ENCODE measurements at regions not wholly inside any gene's neighbourhood (a gene's known extent, or its start where the extent isn't known, plus 50 kb on each side); places are given as distances from the start of the nearest gene placed in this dataset.

- DNase-seq (ENCODE audit: low read depth): no peak
- H3K4me3 ChIP-seq (ENCODE audit: low read depth, low read length): no peak overlapping the region
- TF ChIP-seq, protein P1, sequence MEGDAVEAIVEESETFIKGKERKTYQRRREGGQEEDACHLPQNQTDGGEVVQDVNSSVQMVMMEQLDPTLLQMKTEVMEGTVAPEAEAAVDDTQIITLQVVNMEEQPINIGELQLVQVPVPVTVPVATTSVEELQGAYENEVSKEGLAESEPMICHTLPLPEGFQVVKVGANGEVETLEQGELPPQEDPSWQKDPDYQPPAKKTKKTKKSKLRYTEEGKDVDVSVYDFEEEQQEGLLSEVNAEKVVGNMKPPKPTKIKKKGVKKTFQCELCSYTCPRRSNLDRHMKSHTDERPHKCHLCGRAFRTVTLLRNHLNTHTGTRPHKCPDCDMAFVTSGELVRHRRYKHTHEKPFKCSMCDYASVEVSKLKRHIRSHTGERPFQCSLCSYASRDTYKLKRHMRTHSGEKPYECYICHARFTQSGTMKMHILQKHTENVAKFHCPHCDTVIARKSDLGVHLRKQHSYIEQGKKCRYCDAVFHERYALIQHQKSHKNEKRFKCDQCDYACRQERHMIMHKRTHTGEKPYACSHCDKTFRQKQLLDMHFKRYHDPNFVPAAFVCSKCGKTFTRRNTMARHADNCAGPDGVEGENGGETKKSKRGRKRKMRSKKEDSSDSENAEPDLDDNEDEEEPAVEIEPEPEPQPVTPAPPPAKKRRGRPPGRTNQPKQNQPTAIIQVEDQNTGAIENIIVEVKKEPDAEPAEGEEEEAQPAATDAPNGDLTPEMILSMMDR (conservative IDR thresholded peaks at IDR 0.05; ENCODE audit: low read depth, low read length): no peak
Observed at GRCh38 chr10:44016589-44017482, 368.1 kb downstream of the CXCL12 start.

DNA sequence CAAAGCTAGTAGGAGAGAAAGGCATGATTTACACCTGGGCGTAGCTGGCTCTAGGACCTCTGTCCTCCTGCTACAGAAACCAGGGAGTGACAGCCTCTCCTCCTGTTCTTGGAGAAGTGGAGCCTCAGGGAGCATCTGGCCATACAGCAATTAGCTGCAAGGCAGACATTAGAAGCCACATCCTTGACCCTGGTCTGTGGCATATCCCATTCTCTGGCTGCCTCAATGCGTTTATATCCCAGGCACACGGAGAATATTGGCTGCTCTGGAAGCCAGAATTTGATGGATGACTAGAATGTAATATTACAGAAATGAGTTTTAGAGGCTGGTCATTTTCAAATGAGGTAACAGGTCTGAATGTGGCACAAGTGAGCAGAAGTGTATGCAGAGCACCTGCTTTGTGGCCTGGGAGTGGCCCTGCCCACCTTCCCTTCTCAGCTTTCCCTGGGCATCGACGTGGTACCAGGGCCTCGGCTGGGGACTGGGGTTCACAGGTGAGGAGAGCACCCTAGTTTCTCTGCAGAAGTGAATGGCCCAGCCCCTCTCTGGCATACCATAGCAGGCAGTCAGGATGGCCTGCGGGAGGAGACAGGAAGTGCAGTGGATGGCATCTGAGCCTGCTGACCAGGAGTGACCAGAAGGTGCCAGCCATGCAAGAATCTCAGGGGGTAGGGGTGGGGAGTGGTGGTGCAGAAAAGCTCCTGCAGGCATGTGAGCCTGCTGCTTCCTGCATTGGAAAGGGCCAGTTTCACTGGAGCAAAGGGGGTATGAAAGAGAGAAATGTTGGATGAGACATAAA, 367.2 kb upstream of the ZNF32 start:
- no peak for DNase-seq (ENCODE audit: low read depth)
- no peak overlapping the region for H3K4me3 ChIP-seq (ENCODE audit: low read depth, low read length)
- TF ChIP-seq, protein P1 (conservative IDR thresholded peaks at IDR 0.05; ENCODE audit: low read depth, low read length): no peak

- no peak overlapping the region for H3K4me3 ChIP-seq (ENCODE audit: low read depth, low read length)
- no peak for DNase-seq (ENCODE audit: low read depth)
- TF ChIP-seq, protein P1 (conservative IDR thresholded peaks at IDR 0.05; ENCODE audit: low read depth, low read length): no peak
Observed at GRCh38 chr10:44014644-44015250, 366.1 kb upstream of the ZNF32 start.

GRCh38 chr10:44013981-44014380, 365.3 kb upstream of the ZNF32 start:
- TF ChIP-seq, protein P1 (conservative IDR thresholded peaks at IDR 0.05; ENCODE audit: low read depth, low read length): no peak
- no peak overlapping the region for H3K4me3 ChIP-seq (ENCODE audit: low read depth, low read length)
- DNase-seq (ENCODE audit: low read depth): no peak

DNA sequence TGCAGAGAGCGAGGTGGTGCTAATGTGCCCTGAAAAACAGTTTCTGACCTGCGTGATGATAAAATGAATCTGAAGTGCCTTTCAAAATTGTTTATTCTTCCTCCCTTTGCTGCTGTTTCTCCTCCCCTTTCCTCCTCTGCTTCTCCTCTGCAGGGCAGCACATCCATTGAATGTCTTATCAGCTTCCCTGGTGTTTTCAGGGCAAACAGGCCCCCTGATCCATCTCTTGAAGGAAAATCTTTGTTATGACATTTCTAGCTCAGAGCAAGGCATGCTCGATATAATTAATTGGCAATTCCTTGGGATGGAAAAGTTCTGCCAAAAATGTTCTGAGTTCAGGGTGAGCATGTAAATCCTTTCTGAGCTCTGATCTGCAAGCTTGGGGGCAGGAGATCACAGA, 364.2 kb upstream of the ZNF32 start:
- TF ChIP-seq, protein P1 (conservative IDR thresholded peaks at IDR 0.05; ENCODE audit: low read depth, low read length): no peak
- no peak for DNase-seq (ENCODE audit: low read depth)
- H3K4me3 ChIP-seq (ENCODE audit: low read depth, low read length): no peak overlapping the region

GRCh38 chr10:44011603-44011981, 362.9 kb upstream of the ZNF32 start:
- H3K4me3 ChIP-seq (ENCODE audit: low read depth, low read length): no peak overlapping the region
- no peak for DNase-seq (ENCODE audit: low read depth)
- TF ChIP-seq, protein P1 (conservative IDR thresholded peaks at IDR 0.05; ENCODE audit: low read depth, low read length): no peak

Data from choroid plexus epithelial cell (primary cell).